Right lobe of liver (tissue), 6 donors: ENCODE measurements at regions not wholly inside any gene's neighbourhood (a gene's known extent, or its start where the extent isn't known, plus 50 kb on each side); places are given as distances from the start of the nearest gene placed in this dataset.

Experiments
- ATAC-seq, 4 donors: fragments of 200-7000 bp; cut with Tn5 transposase; one replicate each; pipeline ENCODE4 v1.9.1; 2020; ENCODE audit warnings: mild to moderate bottlenecking in 4 of 4, moderate library complexity in 4 of 4
- DNase-seq, 3 donors: peaks; one replicate each; pipeline ENCODE4 v3.0.0-alpha.2; 2020
- H3K27ac ChIP-seq, 3 donors: fragments of 200-600 bp; one replicate each; pipeline ENCODE4 v1.8.0; 2022
- H3K27me3 ChIP-seq, 2 donors: fragments of 200-600 bp; one replicate each; pipeline ENCODE4 v1.8.0; 2022
- H3K36me3 ChIP-seq, 4 donors: fragments of 200-600 bp; sonication (generic) in 1 of 4; one replicate each; pipeline versions ENCODE4 v1.5.1 to v1.8.0; 2017 to 2022; ENCODE audit warnings: control low read depth in 1 of 4
- H3K4me1 ChIP-seq, 4 donors: fragments of 200-600 bp; sonication (generic) in 1 of 4; one replicate each; pipeline versions ENCODE4 v1.5.1 to v1.8.0; 2017 to 2022; ENCODE audit warnings: control low read depth in 1 of 4
- H3K4me3 ChIP-seq, 3 donors: fragments of 200-600 bp; one replicate each; pipeline ENCODE4 v1.8.0; 2022
- H3K9me3 ChIP-seq, 4 donors: fragments of 200-600 bp; sonication (generic) in 1 of 4; one replicate each; pipeline versions ENCODE4 v1.5.1 to v1.8.0; 2017 to 2022; ENCODE audit warnings: control low read depth in 1 of 4
- POLR2A ChIP-seq: fragments of 450-650 bp; IDR thresholded peaks from one replicate; pipeline ENCODE4 v1.6.1; 2017; ENCODE audit warnings: antibody characterized with exemption, mild to moderate bottlenecking
- WGBS: methylation state at CpG from one replicate; pipeline ENCODE4 v1.1.6; 2018; ENCODE audit warnings: low coverage, low lambda C conversion rate; ENCODE audit not compliant: insufficient coverage; ENCODE audit errors: missing lambda C conversion rate; 5-methylcytosine and 5-hydroxymethylcytosine counted together
- intact Hi-C, 2 donors: fragments of 100-400 bp; cut with DNase I; formaldehyde crosslinking; loops; one replicate each; pipeline versions ENCODE4 v1.11.2 to v1.14.1; 2022
- TF ChIP-seq, protein P1 (sequence below), 4 donors: fragments of 200-600 bp in 3 of 4; fragments of 450-650 bp in 1 of 4; IDR thresholded peaks; one replicate each; pipeline versions ENCODE4 v1.5.1 to v1.8.0; 2016 to 2022; ENCODE audit warnings: antibody characterized with exemption in 4 of 4, mild to moderate bottlenecking in 2 of 4
- donor health status: DM: no; HTN: yes; CAD: no.
- donor health status: DM: no; HTN: no; CAD: no.
- donor health status: DM: no; HTN: no; CAD: no.
- donor health status: DM: no; HTN: yes; CAD: no.
- donor health status: DM: no; HTN: yes; CAD: no.

DNA sequence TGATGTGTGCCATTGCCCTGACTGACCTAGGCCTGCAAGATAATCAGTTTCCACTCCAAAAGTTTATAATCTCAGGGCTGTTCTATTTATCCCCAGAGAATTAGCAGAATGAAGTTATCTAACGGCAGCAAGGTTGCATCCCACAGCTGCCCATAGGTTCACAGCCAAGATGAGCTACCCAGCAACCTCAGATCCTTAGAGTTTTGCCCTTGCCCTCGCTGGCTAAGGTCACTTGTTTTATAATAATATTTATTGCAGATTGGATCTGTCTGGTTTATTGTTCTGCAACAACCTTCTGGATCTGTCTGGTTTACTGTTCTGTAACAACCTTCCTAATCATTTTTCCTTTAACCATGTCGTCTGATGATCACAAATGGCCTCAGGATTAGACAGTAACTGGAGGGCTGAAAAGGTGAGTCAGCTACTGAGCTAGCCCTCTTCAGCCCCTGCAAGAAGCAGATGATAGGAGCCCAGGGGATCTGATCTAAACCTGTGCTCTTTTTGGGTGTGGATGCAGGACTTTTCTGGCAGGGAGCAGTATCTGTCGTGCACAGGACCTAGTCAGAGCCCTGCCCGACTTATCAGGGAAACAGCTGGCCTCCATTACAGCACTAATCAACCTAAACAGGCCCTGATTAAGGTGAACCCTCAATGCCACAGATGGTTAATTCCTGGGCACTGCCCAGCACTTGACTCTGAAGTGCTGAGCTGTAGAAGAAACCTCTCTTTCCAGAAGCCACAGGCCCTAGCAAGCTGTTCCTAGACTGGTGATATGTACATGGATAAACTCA lies 642.9 kb upstream of the KIRREL3 start:
- 76% methylated on average over 2 of the region's 5 CpGs for whole genome bisulfite sequencing
- Histone ChIP-seq H3K4me1 (peaks cover 0 to 4% (median under 1%) of the 10 kb centered on the region in 4 donors), H3K36me3 (no peaks in the 10 kb centered on the region), H3K4me3 (no peak overlapping the region), H3K27me3 (no peaks in the 10 kb centered on the region), H3K27ac (no peak overlapping the region), H3K9me3 (no peaks in the 10 kb centered on the region)
- no peak for DNase-seq
- TF ChIP-seq, protein P1, sequence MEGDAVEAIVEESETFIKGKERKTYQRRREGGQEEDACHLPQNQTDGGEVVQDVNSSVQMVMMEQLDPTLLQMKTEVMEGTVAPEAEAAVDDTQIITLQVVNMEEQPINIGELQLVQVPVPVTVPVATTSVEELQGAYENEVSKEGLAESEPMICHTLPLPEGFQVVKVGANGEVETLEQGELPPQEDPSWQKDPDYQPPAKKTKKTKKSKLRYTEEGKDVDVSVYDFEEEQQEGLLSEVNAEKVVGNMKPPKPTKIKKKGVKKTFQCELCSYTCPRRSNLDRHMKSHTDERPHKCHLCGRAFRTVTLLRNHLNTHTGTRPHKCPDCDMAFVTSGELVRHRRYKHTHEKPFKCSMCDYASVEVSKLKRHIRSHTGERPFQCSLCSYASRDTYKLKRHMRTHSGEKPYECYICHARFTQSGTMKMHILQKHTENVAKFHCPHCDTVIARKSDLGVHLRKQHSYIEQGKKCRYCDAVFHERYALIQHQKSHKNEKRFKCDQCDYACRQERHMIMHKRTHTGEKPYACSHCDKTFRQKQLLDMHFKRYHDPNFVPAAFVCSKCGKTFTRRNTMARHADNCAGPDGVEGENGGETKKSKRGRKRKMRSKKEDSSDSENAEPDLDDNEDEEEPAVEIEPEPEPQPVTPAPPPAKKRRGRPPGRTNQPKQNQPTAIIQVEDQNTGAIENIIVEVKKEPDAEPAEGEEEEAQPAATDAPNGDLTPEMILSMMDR (IDR thresholded peaks at IDR 0.05): no peak
- no peak for TF ChIP-seq POLR2A
- intact Hi-C loops: no loop called here
- no peak for ATAC-seq

DNA sequence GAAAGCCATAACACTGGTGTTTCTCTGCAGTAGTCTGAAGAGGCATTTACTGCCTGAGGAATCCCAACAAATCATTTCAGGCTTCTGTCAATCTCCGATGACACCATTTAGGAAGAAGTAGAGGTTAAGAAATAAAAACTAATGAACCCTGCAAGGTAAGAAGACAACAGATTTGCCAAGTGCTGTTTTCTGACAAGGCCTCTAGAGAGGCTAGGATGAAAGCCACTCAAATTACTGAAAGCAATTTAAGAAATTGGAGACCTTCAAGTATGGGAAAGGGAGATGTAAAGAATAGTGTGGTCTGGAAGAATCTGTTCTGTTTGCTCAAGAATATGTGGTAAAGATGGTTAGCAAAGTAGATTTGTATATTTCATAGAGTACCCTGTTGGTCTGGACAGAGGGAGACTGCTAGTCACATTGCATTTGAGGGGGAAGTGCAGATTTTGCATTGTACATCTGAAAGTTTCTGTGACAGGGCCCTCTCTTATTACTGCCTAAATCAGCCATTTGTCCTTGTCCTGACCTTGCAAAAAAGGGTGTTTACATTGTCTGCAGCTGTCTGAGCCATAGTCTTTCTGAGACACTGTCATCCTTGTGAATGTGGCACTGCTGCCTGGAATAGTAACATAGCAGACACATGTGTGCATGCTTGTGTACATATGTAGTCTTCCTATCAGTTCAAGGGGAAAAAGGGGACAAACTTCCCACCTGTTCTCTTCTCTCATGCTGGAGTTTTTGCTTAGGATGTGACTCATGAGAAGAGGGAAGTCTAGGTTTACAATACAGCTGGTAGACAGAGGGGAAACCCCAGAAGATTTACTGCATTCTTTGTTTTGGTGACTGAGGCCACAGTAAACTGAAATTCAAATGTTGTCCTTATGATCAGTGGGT lies 640.2 kb upstream of the KIRREL3 start:
- H3K27ac ChIP-seq: no peak overlapping the region
- H3K36me3 ChIP-seq: no peaks in the 10 kb centered on the region
- peak in 1 of 4 donors; percentile 61 for ATAC-seq
- H3K9me3 ChIP-seq: no peaks in the 10 kb centered on the region
- TF ChIP-seq, protein P1 (IDR thresholded peaks at IDR 0.05): no peak
- no peak for TF ChIP-seq POLR2A
- no peaks in the 10 kb centered on the region for H3K4me1 ChIP-seq
- no peak for DNase-seq
- 100% methylated on average over 1 of the region's 1 CpG for WGBS
- intact Hi-C loops: no loop called here
- no peak overlapping the region for H3K4me3 ChIP-seq
- H3K27me3 ChIP-seq: no peaks in the 10 kb centered on the region

DNA sequence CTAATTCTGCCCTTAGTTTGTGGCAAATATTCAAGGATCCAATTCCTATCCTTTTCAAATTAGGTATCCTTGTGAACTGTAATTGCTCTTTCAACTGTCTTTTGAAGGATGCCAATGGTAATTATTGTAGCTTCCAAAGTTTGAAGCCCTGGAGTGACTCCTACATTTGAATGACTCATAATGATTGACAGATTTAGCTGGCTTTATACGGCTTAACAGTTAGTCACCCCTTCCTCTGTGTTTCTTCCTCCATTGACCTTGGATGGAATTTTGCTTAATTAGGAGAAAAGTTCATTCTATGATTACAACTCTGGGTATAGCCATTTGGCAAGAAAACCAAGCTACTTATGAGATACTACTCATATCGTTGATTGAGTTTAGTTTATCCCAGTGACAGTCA lies 639.3 kb upstream of the KIRREL3 start:
- TF ChIP-seq, protein P1 (IDR thresholded peaks at IDR 0.05): no peak
- no peak for TF ChIP-seq POLR2A
- DNase-seq: no peak
- H3K9me3 ChIP-seq: no peaks in the 10 kb centered on the region
- H3K27me3 ChIP-seq: no peaks in the 10 kb centered on the region
- H3K27ac ChIP-seq: no peak overlapping the region
- 63% methylated on average over 2 of the region's 2 CpGs for WGBS
- ATAC-seq: peak in 1 of 4 donors; percentile 54
- no peaks in the 10 kb centered on the region for H3K36me3 ChIP-seq
- H3K4me1 ChIP-seq: no peaks in the 10 kb centered on the region
- H3K4me3 ChIP-seq: no peak overlapping the region
- intact Hi-C loops: no loop called here

DNA sequence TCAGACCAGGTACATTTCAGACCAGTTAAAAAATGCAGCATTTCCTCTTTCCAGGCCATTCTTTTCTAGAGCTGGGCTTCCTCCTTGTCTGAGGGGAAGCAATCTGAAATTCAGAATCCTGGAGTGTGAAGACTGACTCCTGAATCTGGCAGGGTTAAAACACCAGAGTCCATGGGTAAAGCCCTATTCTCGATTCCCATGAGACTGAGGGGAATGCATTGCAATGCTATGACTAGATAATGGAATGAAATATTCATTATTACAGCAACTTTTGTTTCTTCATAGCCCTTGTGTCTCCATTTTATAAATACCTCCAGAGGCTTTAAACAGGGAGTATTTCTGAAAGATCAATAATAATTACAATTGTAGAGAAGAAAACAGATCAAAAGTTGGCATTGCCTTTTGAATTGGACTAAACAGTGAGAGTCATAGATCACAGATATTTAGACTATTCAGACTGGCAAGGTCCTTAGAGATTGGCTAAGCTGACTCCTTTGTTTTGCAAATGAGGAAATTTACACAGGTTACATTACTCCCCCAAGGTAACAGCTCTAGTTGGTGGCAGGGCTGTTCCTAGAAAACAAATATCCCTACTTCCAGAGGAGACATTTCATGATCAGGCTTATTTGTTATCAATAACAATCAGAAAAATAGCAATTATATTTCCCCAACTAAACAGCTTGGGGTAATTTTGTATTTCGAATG lies 632.6 kb upstream of the KIRREL3 start:
- 62% methylated on average over 2 of the region's 2 CpGs for WGBS
- H3K27me3 ChIP-seq: no peaks in the 10 kb centered on the region
- H3K4me1 ChIP-seq: peaks cover 0 to 5% (median 0%) of the 10 kb centered on the region in 4 donors
- H3K36me3 ChIP-seq: no peaks in the 10 kb centered on the region
- intact Hi-C loops: no loop called here
- no peaks in the 10 kb centered on the region for H3K9me3 ChIP-seq
- ATAC-seq (no peak), DNase-seq (no peak)
- no peak overlapping the region for H3K4me3 ChIP-seq
- no peak for TF ChIP-seq POLR2A
- TF ChIP-seq, protein P1 (IDR thresholded peaks at IDR 0.05): no peak
- H3K27ac ChIP-seq: no peak overlapping the region
